ENCODE measurements at regions not wholly inside any gene's neighbourhood (a gene's known extent, or its start where the extent isn't known, plus 50 kb on each side); places are given as distances from the start of the nearest gene placed in this dataset.

GRCh38 chr6:80961166-80961565 lies 791.3 kb downstream of the TENT5A start:
- TF ChIP-seq CTCF (IDR thresholded peaks at IDR 0.05), result no peak
- no peak for TF ChIP-seq POLR2AphosphoS5 (IDR thresholded peaks at IDR 0.05; ENCODE audit: insufficient read depth in 1 of 2, low read depth in 1 of 2)
